GDM1 (cell line): ENCODE measurements at regions not wholly inside any gene's neighbourhood (a gene's known extent, or its start where the extent isn't known, plus 50 kb on each side); places are given as distances from the start of the nearest gene placed in this dataset.
A peak's percentile ranks its signal among the peaks of the same experiment; 100 is the strongest.
"Not testable (repeated sequence)": the region's sequence is repeated elsewhere in the genome, so short reads cannot be mapped to it uniquely, and the experiment has no call there.

Experiments
- DNase-seq: peaks from one replicate; lab custom pipeline; 2025; lab: John Stamatoyannopoulos, UW

DNA sequence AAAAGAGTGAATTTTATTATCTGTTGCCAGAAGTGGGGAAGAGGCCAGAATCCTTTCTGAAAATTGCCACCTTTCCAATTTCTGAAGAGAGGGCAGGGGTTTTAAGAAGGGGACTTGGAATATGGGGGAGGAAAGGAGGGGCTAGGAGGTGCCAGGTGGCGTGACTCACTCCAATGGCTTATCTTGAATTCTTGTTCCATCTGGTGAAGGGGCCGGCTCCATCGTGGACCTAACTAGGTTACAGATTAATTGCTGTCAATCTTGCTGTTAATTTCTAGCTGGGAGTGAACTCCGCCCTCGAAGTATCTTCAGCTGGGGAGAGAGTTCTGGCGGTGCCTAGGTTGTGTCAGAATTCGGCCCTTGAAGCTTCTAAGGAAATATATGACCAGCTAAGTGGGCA, 138.7 kb downstream of the YTHDC2 start:
- DNase-seq, result no peak

DNA sequence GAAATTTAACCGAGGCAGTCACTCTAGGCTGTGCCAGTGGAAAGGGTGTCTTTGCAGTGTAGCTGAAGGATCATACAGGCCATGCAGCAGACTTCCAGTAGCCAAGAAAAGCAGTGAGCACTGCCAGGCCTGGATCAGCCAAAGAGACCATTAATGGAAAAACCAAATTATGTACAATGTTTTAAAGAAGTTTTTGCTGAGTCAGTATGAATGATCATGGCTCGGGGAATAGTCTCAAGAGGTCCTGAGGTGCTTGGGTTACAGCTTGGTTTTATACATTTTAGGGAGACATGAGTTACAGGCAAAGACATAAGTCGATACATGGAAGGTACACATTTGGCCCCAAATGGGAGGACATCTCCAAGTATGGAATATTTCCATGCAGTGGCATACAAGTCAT, 141.3 kb downstream of the YTHDC2 start:
- no peak for DNase-seq

- no peak for DNase-seq
These were observed 146.7 kb downstream of the YTHDC2 start for GRCh38 chr5:113660206-113660605.

DNA sequence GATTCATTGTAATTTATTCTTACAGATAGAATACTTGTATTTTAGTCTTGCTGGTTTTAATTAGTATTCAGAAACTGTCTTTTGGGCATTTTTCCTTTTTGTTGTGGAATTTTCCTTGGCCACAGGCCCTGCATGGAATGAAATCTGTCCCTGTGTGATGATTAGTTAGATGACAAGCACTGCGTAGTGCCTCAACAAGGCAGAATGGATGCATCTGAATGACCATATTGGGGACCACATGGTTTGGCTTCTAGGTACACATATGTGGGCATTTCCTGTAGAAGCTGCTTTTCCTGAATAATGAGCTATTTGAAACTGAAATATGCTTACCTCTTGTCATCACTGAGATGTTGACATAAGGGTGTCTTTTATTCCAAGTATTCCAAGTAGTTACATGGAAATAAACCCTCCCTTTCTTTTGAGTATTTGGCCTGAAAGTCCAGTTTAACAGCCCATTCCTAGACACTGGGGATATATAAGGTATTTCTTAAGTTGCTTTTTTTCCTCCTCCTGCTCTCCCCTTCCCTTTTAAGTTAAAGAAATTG, 147.3 kb downstream of the YTHDC2 start:
- DNase-seq, result no peak

DNA sequence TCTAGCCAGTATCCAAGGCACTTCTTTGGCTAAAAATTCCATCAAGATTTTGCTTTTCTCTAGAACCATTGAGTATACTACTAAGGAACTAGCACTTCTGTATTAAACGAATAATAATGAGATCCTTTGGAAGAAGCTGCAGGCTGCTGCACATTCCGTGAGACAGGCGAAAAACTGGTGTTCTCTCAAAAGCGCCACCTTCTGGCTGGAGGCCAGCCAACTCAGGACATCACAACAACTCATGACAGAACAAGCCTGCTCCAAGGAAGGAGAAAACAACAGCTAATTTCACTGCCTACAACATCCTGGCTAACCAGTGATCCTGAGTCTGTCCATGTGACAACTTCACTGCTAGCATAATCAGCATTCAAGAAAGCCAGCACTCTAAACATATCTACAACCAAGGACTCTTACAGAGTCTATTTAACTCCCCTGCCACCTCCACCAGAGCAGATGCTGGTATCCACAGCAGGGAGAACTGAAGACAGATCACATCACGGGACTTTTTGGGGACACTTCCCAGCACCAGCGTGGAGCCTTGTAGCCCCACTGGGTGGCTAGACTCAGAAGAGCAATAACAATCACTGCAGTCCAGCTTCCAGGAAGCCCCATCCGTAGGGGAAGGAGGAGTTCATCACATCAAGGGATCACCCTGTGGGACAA, 150.5 kb downstream of the YTHDC2 start:
- DNase-seq, result no peak

- DNase-seq, result no peak
These were observed 159.5 kb downstream of the YTHDC2 start for GRCh38 chr5:113673041-113673440.

GRCh38 chr5:113675166-113675565, 161.7 kb downstream of the YTHDC2 start:
- peak; percentile 2 for DNase-seq

DNA sequence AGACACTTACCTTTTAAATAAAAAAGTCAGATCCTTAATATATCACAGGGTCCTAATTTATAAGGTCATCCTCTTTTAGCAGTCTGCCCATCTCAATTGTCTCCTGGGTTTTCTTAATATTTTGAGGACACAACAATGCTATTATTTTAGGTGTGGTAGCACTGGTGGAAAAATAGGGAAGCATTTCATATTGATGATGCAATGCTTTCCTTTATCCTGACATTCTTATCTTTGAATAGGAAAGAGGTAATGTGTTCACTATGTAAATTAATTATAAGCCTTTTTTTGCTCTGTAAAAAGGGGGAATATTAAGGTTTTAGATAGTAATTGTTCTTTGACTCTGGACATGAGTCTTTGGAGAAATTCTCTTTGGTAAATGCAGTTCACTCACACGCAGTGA, 164.7 kb downstream of the YTHDC2 start:
- no peak for DNase-seq

- DNase-seq, result peak; percentile 0
These were observed 165.6 kb downstream of the YTHDC2 start for GRCh38 chr5:113678924-113679575.

DNA sequence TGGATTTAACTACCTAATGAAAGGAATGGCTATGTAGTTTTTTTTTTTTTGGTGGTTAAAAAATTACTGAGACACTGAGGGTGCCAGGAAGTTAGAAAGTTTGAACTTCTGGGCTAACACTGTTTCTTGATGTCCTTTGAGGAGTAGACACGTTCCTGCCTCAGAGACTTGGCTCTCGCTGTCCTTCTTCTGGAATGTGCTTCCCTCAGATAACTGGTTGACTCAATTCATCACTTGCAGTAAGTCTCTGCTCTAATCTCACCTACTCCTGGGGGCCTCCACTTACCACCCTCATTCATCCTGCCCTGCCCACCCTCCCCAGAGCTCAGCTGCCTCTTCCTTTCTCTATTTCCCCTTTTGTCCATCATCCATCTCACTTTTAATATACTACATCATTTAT, 167.0 kb downstream of the YTHDC2 start:
- no peak for DNase-seq

GRCh38 chr5:113682497-113683136, 169.1 kb downstream of the YTHDC2 start:
- DNase-seq, result no peak

DNA sequence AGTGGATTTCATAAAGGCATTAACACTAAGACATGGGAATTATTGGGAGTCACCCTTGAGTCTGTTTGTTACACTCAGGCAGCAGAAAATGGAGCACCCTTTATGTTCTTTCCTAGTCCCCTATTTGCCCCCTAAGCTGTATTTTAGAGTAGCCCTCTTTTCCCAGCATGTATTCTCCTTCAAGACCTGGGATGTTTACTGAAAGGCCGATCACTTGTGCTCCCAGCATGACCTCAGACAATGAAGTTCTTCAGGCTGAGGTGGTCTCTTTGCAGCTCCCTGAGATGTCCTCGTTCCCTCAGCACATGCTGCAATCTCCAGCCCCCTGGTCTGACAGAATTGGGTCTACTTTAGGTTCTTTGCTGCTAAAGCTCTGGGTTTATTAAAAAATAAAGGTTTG, 169.7 kb downstream of the YTHDC2 start:
- DNase-seq, result no peak

- no peak for DNase-seq
These were observed 173.1 kb downstream of the YTHDC2 start for GRCh38 chr5:113686599-113686998.

GRCh38 chr5:113689647-113690046, 176.2 kb downstream of the YTHDC2 start:
- DNase-seq, result no peak

DNA sequence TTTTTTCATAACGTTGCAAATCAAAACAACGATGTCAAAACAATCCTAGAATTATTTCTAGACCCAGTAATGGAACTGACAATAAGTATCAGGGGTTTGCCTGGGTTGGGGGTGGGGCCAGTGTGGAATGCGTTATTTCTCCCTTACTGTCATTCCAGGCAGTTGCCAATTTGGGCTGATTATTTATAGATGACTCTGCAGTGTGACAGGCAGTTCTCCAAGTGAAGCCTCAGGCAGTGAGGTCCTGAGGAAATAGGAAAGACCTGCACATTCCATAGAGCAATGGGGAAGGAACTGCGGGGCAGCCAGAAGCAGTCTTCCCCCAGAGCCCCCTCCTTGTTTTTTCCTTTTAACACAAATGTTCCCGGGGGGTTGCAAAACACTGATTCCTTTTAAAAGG, 179.0 kb downstream of the YTHDC2 start:
- DNase-seq, result no peak

DNA sequence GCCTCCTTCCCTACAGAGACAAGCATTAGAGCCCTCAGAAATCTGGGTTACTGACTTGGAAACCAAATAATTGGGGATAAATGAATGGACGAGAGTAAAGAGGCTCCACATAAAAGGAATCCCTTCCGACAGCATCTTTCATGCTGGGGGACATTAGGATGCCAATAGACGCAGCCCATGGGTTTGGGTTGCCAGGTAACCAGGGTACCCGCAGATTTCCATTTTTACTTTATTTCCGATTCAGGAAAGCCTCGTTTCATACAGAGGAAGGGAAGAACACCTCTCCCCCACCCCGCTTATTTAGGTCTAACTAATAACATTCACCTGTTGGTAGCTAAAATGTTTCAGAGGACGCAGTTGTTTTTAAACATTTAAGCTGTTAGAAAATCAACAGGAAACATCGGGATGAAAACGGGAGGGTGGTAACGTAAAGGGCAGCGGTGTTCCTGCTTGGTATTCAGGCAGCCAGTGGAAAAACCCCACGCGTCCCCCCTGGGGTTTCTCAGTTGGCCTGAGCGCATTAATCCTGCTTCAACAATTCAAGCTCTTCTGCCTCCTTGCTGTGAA, 179.5 kb downstream of the YTHDC2 start:
- no peak for DNase-seq

DNA sequence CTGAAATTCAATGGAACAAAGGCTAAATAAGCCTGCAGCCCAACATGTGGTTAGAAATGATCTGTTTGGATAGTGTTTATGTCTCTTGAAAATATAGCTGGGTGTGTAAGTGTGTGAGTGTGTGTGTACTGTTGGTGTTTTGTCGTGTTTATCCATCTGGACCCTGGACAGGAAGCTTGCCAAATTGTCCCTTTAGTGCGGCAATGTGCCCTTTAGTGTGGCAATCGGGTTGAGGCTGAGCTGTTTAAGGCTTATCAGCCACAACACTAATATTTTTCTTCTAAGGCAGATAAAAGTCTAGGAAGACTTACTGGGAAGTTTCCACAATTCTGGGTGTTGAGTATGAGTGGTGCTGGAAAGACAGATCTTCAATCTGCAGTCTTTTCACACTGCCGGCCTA, 180.2 kb downstream of the YTHDC2 start:
- DNase-seq, result no peak

GRCh38 chr5:113694576-113694975, 181.1 kb downstream of the YTHDC2 start:
- no peak for DNase-seq

DNA sequence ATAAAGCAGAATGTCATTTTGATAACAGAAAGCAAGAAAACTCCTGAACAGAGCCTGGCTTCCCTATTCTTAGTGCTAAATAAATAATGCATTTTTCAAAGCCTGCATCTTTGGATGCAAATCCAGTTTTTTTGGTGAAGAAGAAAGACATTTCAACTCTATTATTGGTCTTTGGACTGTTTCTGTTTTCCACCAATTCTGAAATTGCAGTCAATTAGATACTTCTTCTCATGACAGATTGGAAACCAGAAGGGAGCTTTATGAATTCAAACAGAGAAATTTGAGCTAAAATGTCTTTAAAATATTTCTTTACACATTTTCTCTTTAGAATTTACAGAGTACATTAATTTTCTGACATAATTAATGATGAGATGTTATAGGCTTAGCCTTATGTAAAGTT, 189.8 kb downstream of the YTHDC2 start:
- DNase-seq, result no peak

GRCh38 chr5:113705657-113706056, 192.2 kb downstream of the YTHDC2 start:
- no peak for DNase-seq

- DNase-seq, result no peak
These were observed 199.6 kb downstream of the YTHDC2 start for GRCh38 chr5:113713051-113713450.

DNA sequence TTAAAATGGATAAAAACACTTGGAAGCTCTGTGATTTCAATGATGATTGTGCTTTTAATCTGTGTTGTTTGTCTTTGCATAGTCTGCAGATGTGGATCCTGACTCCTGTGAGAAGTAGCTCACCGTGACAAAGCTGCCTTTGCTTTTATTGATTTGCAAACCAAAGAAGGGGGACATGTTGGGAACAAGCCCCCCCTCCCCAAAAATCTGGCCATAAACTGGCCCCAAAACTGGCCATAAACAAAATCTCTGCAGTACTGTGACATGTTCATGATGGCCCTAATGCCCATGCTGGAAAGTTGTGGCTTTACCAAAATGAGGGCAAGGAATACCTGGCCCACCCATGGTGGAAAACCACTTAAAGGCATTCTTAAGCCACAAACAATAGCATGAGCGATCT, 202.4 kb downstream of the YTHDC2 start:
- not testable (repeated sequence) for DNase-seq

DNA sequence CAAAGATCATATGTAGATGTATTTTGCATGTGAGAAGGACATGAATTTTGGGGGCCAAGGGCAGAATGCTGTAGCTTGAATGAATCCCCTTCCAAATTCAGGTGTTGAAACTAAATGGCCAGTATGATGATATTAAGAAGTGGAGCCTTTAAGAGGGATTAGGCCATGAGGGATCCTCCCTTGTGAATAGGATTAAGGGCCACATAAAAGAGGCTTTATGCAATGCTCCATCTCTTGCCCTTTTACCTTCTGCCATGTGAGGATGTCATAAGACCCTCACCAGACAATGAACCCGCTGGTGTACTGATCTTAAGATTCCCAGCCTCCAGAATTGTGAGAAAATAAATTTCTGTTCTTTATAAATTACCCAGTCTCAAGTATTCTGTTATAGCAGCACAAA, 206.1 kb downstream of the YTHDC2 start:
- DNase-seq, result no peak
